Body of pancreas (tissue), 4 donors: ENCODE measurements at regions not wholly inside any gene's neighbourhood (a gene's known extent, or its start where the extent isn't known, plus 50 kb on each side); places are given as distances from the start of the nearest gene placed in this dataset.

Source experiments
- ATAC-seq: fragments of 150-250 bp; one replicate; pipeline ENCODE4 v1.9.1; 2016
- DNase-seq, 4 donors: peaks; one replicate each; pipeline ENCODE4 v3.0.0-alpha.2; 2019
- H3K27ac ChIP-seq, 4 donors: fragments of 200-600 bp; sonication (generic); 1 replicate in 3 of 4; 2 replicates in 1 of 4; pipeline versions ENCODE4 v1.5.1 to v1.6.1; 2016 to 2019; ENCODE audit warnings: mild to moderate bottlenecking in 1 of 4, mixed read lengths in 1 of 4, moderate library complexity in 1 of 4
- H3K27me3 ChIP-seq, 2 donors: fragments of 200-600 bp; sonication (generic); one replicate each; pipeline ENCODE4 v1.6.0; 2016; ENCODE audit warnings: mild to moderate bottlenecking in 1 of 2
- H3K36me3 ChIP-seq, 2 donors: fragments of 200-600 bp; sonication (generic); replicated peaks in 1 of 2; 2 replicates each; pipeline ENCODE4 v1.5.1; 2016; ENCODE audit warnings: low read depth in 2 of 2; ENCODE audit not compliant: insufficient read depth in 1 of 2
- H3K4me1 ChIP-seq: fragments of 200-600 bp; sonication (generic); one replicate; pipeline ENCODE4 v1.6.0; 2016
- H3K4me3 ChIP-seq, 2 donors: fragments of 200-600 bp; sonication (generic); 1 replicate in 1 of 2; 2 replicates in 1 of 2; pipeline ENCODE4 v1.5.1; 2016 to 2019
- H3K9me3 ChIP-seq, 3 donors: fragments of 200-600 bp; sonication (generic); 1 replicate in 2 of 3; 2 replicates in 1 of 3; pipeline ENCODE4 v1.5.1; 2016
- CTCF ChIP-seq, 7 experiments: fragments of 450-650 bp in 4 of 7; fragments of 200-600 bp in 3 of 7; sonication (generic) in 3 of 7; IDR thresholded peaks; one replicate each; pipeline ENCODE4 v1.5.1; 2016 to 2019; ENCODE audit warnings: antibody characterized with exemption in 7 of 7
- POLR2A ChIP-seq, 3 donors: fragments of 450-650 bp; IDR thresholded peaks; one replicate each; pipeline ENCODE4 v1.6.1; 2016; ENCODE audit warnings: antibody characterized with exemption in 3 of 3, mild to moderate bottlenecking in 2 of 3
- WGBS, 2 donors: methylation state at CpG; one replicate each; pipeline ENCODE4 v1.1.5; 2017; 5-methylcytosine and 5-hydroxymethylcytosine counted together
- intact Hi-C: fragments of 100-400 bp; cut with DNase I; formaldehyde crosslinking; loops from one replicate; pipeline ENCODE4 v1.15.1; 2023

GRCh38 chr12:18982226-18982949 lies 147.1 kb upstream of the PLEKHA5 start:
- Histone ChIP-seq H3K27ac (no peak overlapping the region), H3K27me3 (no peaks in the 10 kb centered on the region), H3K4me3 (no peak overlapping the region), H3K9me3 (no peaks in the 10 kb centered on the region), H3K36me3 (no peaks in the 10 kb centered on the region), H3K4me1 (no peaks in the 10 kb centered on the region)
- DNase-seq, result no peak
- ATAC-seq, result no peak
- TF ChIP-seq CTCF (IDR thresholded peaks at IDR 0.05) (no peak), POLR2A (IDR thresholded peaks at IDR 0.05) (no peak)
- intact Hi-C loops, result no loop called here
- 78 to 81% methylated on average over 9 of the region's 9 CpGs for WGBS, 2 donors

- TF ChIP-seq CTCF (IDR thresholded peaks at IDR 0.05) (no peak), POLR2A (IDR thresholded peaks at IDR 0.05) (no peak)
- WGBS, 2 donors, result 76 to 78% methylated on average over 3 of the region's 3 CpGs
- Histone ChIP-seq H3K9me3 (no peaks in the 10 kb centered on the region), H3K27ac (no peak overlapping the region), H3K4me3 (no peak overlapping the region), H3K27me3 (no peaks in the 10 kb centered on the region), H3K36me3 (no peaks in the 10 kb centered on the region), H3K4me1 (no peaks in the 10 kb centered on the region)
- intact Hi-C loops, result no loop called here
- no peak for ATAC-seq
- DNase-seq, result no peak
These were observed 145.7 kb upstream of the PLEKHA5 start for GRCh38 chr12:18983854-18984253.

- no peaks in the 10 kb centered on the region for H3K36me3 ChIP-seq
- no peaks in the 10 kb centered on the region for H3K4me1 ChIP-seq
- WGBS, 2 donors, result 80 to 81% methylated on average over 2 of the region's 2 CpGs
- intact Hi-C loops, result no loop called here
- TF ChIP-seq CTCF (IDR thresholded peaks at IDR 0.05) (no peak), POLR2A (IDR thresholded peaks at IDR 0.05) (no peak)
- no peak for DNase-seq
- H3K9me3 ChIP-seq, result no peaks in the 10 kb centered on the region
- H3K27me3 ChIP-seq, result no peaks in the 10 kb centered on the region
- ATAC-seq, result no peak
- no peak overlapping the region for H3K27ac ChIP-seq
- H3K4me3 ChIP-seq, result no peak overlapping the region
These were observed 138.7 kb upstream of the PLEKHA5 start for GRCh38 chr12:18990856-18991255.

- DNase-seq (no peak), ATAC-seq (no peak)
- no peaks in the 10 kb centered on the region for H3K27me3 ChIP-seq
- intact Hi-C loops, result no loop called here
- H3K36me3 ChIP-seq, result no peaks in the 10 kb centered on the region
- H3K9me3 ChIP-seq, result no peaks in the 10 kb centered on the region
- H3K4me1 ChIP-seq, result no peaks in the 10 kb centered on the region
- no peak overlapping the region for H3K27ac ChIP-seq
- TF ChIP-seq CTCF (IDR thresholded peaks at IDR 0.05), result no peak
- TF ChIP-seq POLR2A (IDR thresholded peaks at IDR 0.05), result no peak
- no peak overlapping the region for H3K4me3 ChIP-seq
- 60 to 74% methylated on average over 2 of the region's 2 CpGs for WGBS, 2 donors
These were observed 137.2 kb upstream of the PLEKHA5 start for GRCh38 chr12:18992336-18992735.
